WTC11 (cell line): ENCODE measurements at regions not wholly inside any gene's neighbourhood (a gene's known extent, or its start where the extent isn't known, plus 50 kb on each side); places are given as distances from the start of the nearest gene placed in this dataset.

ENCODE experiments used
- ETV6 ChIP-seq: sonication (generic); formaldehyde crosslinking; IDR thresholded peaks from 2 replicates; pipeline ENCODE4 v1.8.1; 2022; ENCODE audit warnings: mild to moderate bottlenecking, missing genetic modification reagents
- JUN ChIP-seq: sonication (generic); formaldehyde crosslinking; IDR thresholded peaks from 2 replicates; pipeline ENCODE4 v1.8.0; 2023; ENCODE audit warnings: mild to moderate bottlenecking, missing genetic modification reagents
- NFE2L1 ChIP-seq: sonication (generic); formaldehyde crosslinking; IDR thresholded peaks from 2 replicates; pipeline ENCODE4 v1.8.1; 2023; ENCODE audit warnings: missing genetic modification reagents
- TEAD1 ChIP-seq: sonication (generic); formaldehyde crosslinking; IDR thresholded peaks from 2 replicates; pipeline ENCODE4 v1.8.0; 2022; ENCODE audit warnings: mild to moderate bottlenecking, missing genetic modification reagents
- TF ChIP-seq, protein P1 (sequence below): fragments of 200-600 bp; IDR thresholded peaks from 2 replicates; pipeline ENCODE4 v1.8.0; 2022; ENCODE audit warnings: antibody characterized with exemption
- TF ChIP-seq, protein P2 (sequence below): sonication (generic); formaldehyde crosslinking; IDR thresholded peaks from 2 replicates; pipeline ENCODE4 v1.8.1; 2023; ENCODE audit warnings: mild to moderate bottlenecking, missing genetic modification reagents, moderate library complexity

DNA sequence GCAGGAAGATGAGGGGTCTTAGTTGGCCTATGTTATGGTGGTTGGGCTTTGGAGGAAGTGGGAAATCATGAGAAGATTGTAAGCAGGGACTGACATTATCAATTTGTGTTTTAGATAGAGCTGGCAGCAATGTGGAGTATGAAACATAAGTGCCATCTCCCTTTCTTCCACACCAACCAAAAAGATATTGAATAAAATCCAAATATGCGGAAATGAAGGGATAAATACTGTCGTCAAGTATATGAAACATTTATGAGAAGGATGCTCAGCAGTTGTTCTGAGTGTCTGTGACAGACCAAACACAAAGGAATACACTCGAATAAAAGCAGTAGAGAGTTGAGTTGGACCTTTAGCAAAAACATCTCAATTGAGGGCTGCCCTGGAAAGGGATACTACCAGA, 1090.0 kb upstream of the ZEB2 start:
- TF ChIP-seq JUN (CRISPR knock-in tag) (no peak), TEAD1 (CRISPR knock-in tag) (no peak), ETV6 (CRISPR knock-in tag) (no peak), NFE2L1 (CRISPR knock-in tag) (no peak)
- TF ChIP-seq, protein P1, sequence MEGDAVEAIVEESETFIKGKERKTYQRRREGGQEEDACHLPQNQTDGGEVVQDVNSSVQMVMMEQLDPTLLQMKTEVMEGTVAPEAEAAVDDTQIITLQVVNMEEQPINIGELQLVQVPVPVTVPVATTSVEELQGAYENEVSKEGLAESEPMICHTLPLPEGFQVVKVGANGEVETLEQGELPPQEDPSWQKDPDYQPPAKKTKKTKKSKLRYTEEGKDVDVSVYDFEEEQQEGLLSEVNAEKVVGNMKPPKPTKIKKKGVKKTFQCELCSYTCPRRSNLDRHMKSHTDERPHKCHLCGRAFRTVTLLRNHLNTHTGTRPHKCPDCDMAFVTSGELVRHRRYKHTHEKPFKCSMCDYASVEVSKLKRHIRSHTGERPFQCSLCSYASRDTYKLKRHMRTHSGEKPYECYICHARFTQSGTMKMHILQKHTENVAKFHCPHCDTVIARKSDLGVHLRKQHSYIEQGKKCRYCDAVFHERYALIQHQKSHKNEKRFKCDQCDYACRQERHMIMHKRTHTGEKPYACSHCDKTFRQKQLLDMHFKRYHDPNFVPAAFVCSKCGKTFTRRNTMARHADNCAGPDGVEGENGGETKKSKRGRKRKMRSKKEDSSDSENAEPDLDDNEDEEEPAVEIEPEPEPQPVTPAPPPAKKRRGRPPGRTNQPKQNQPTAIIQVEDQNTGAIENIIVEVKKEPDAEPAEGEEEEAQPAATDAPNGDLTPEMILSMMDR = no peak
- TF ChIP-seq, protein P2, sequence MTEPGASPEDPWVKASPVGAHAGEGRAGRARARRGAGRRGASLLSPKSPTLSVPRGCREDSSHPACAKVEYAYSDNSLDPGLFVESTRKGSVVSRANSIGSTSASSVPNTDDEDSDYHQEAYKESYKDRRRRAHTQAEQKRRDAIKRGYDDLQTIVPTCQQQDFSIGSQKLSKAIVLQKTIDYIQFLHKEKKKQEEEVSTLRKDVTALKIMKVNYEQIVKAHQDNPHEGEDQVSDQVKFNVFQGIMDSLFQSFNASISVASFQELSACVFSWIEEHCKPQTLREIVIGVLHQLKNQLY = no peak
